Endothelial cell of umbilical vein (primary cell): ENCODE measurements at regions not wholly inside any gene's neighbourhood (a gene's known extent, or its start where the extent isn't known, plus 50 kb on each side); places are given as distances from the start of the nearest gene placed in this dataset.

Source experiments
- CTCF ChIP-seq, 2 donors: IDR thresholded peaks; 1 replicate in 1 of 2; 2 replicates in 1 of 2; pipeline ENCODE4 v1.5.1; 2011; ENCODE audit warnings: low read length in 2 of 2, mild to moderate bottlenecking in 2 of 2, moderate library complexity in 2 of 2, control low read depth in 1 of 2, inconsistent platforms in 1 of 2, low read depth in 1 of 2; ENCODE audit not compliant: insufficient read depth in 1 of 2; ENCODE audit errors: extremely low read depth in 1 of 2
- EZH2 ChIP-seq: IDR thresholded peaks from 2 replicates; pipeline ENCODE4 v1.6.1; 2012; ENCODE audit warnings: borderline replicate concordance, low read depth, mild to moderate bottlenecking, moderate library complexity, low read length, inconsistent platforms; ENCODE audit not compliant: severe bottlenecking
- FOS ChIP-seq: IDR thresholded peaks from 2 replicates; pipeline ENCODE4 v1.6.1; 2011; ENCODE audit warnings: mild to moderate bottlenecking, low read length, moderate library complexity, borderline replicate concordance; ENCODE audit not compliant: insufficient read depth
- MAX ChIP-seq: IDR thresholded peaks from 2 replicates; pipeline ENCODE4 v1.6.1; 2011; ENCODE audit not compliant: insufficient read depth, insufficient read length
- MYC ChIP-seq: IDR thresholded peaks from one replicate; pipeline ENCODE4 v1.6.1; 2011; ENCODE audit warnings: mild to moderate bottlenecking, low read depth, low read length
- POLR2A ChIP-seq: IDR thresholded peaks from 2 replicates; pipeline ENCODE4 v1.6.1; 2012; ENCODE audit warnings: low read depth, mild to moderate bottlenecking, control low read depth, low read length
- POLR2AphosphoS5 ChIP-seq: IDR thresholded peaks from 2 replicates; pipeline ENCODE4 v1.6.1; 2012; ENCODE audit warnings: low read depth, mild to moderate bottlenecking, control low read depth, low read length, moderate library complexity; ENCODE audit not compliant: insufficient read depth

GRCh38 chr2:4338345-4338744, 635.0 kb downstream of the DCDC2C start:
- TF ChIP-seq POLR2A (no peak), CTCF (IDR thresholded peaks at IDR 0.05; ENCODE audit: extremely low read depth in 1 of 2, insufficient read depth in 1 of 2, low read depth in 1 of 2, low read length in 2 of 2) (no peak), MAX (no peak), EZH2 (no peak), MYC (no peak), POLR2AphosphoS5 (no peak), FOS (no peak)
